Germinal center (tissue), 1 donor: ENCODE measurements at regions not wholly inside any gene's neighbourhood (a gene's known extent, or its start where the extent isn't known, plus 50 kb on each side); places are given as distances from the start of the nearest gene placed in this dataset.

Source experiments
- DNase-seq: peaks from one replicate; pipeline ENCODE4 v3.0.0; 2012; ENCODE audit warnings: mixed read lengths, low spot score

- DNase-seq = no peak
Observed at GRCh38 chr2:59985923-59986322, 567.5 kb downstream of the BCL11A start.

- no peak for DNase-seq
Observed at GRCh38 chr2:59974051-59974766, 579.2 kb downstream of the BCL11A start.

DNA sequence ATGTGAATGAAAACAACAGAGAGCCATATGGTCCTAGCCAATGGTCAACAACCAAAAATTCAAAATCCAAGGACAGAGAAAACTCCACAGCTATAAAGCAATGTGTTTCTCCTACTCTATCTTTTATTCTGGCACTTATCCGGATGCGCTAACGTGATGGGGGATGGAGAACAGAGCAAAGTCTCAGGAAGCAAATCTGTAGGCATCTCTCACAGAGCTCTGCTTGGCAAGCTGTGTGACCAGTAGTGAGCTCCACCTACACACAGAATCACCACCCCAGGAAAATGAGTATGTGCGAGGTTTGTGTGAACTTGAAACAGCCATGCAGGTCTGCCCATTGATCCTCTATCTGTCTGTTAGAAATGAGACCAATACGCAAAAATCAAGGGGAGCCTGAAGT lies 584.3 kb downstream of the BCL11A start:
- DNase-seq = no peak

GRCh38 chr2:59968441-59968840 lies 585.0 kb downstream of the BCL11A start:
- no peak for DNase-seq

DNA sequence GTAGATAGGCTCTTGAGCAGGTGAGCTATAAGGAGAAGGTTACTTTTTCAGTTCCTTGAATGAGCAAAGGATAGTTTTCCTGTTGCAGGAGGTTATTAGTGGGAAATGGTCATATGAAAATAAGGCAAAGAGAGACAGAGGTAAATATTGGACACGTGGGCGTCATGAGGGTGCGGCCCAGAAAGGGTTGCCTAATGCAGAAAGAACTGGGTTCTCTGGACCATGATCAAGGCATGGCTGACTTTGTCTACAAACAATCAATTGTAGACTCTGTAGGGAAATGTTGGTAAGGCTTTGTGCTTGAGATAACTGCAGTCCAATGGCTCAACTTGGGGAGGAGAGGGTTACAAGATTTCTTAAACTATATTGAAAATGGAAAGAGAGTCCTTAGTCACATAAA lies 585.8 kb downstream of the BCL11A start:
- no peak for DNase-seq

DNA sequence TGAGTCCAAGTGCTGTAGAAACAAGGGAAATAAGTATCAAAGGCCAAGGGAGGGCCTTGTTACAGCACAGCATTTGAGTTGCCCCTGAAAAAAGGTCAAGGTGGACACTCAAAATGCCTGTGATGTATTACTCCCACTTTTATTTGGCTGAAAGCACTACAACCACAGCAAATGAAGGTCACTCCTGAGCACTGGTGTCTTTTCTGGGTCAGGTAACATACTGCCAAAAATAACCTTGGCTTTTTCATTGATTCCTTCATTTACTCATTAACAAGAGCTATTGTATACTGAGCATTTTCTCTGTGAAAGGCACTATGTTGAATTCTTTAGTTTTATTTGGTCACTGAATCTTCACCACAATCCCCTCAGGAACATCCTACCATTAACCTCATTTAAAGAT lies 590.3 kb downstream of the BCL11A start:
- no peak for DNase-seq

- DNase-seq = no peak
Observed at GRCh38 chr2:59961746-59962145, 591.7 kb downstream of the BCL11A start.

GRCh38 chr2:59959944-59960343 lies 593.5 kb downstream of the BCL11A start:
- DNase-seq = no peak

- DNase-seq = no peak
Observed at GRCh38 chr2:59957504-59957903, 596.0 kb downstream of the BCL11A start.

GRCh38 chr2:59956981-59957380 lies 596.5 kb downstream of the BCL11A start:
- DNase-seq = no peak

DNA sequence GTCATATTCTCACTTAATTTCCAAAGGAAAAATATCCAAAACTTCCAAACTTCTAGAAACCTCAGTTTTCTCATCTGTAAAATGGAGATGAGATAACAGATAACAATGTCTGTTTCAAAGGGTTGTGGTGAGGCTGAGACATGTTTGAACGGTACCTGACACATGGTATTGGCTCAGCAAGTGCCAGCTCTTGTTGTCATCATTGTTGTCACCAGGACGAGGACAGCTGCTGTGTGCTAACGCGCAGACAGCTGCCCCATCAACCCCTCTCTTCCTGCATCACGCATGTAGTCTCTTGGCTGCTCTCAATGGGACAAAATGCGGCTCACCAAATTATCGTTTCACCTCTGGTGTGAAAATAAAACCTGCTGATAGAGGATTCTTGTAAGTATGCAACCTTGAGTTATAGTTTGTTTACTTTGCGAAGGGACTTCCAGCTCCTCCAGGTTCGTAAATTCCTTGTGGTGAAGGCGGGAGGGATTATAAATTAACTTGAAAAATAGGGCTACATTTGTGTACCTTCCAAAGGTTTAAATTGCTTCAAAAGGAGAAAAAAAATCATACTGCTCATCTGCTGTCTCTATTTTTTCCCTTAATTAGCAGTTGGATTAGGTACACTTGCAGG lies 605.4 kb downstream of the BCL11A start:
- no peak for DNase-seq

- DNase-seq = no peak
Observed at GRCh38 chr2:59947209-59947608, 606.2 kb downstream of the BCL11A start.

GRCh38 chr2:59939236-59939635 lies 614.2 kb downstream of the BCL11A start:
- no peak for DNase-seq

DNA sequence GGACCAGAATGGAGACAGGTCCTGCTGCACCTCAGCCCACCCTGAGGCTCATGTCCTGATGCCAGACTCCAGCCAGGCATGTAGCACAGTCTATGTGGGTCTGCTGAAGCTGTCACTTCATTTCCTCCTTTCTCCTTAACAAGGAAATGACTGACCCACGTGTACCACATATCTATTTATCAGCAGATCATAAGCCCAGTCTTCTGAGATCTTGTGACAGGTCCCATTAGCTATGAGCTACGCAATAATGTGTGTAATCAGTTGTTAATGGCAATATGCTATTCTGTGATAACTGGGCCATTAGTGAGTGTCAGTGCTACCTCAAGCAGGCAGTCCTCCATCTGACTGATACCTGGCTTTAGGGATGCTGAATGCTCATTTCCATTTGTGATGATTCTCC lies 615.3 kb downstream of the BCL11A start:
- DNase-seq = no peak

- no peak for DNase-seq
Observed at GRCh38 chr2:59936048-59936447, 617.4 kb downstream of the BCL11A start.

GRCh38 chr2:59935005-59935404 lies 618.4 kb downstream of the BCL11A start:
- DNase-seq = no peak

- no peak for DNase-seq
Observed at GRCh38 chr2:59933948-59934347, 619.5 kb downstream of the BCL11A start.

GRCh38 chr2:59932341-59932740 lies 621.1 kb downstream of the BCL11A start:
- DNase-seq = no peak

GRCh38 chr2:59930430-59930829 lies 623.0 kb downstream of the BCL11A start:
- no peak for DNase-seq

- no peak for DNase-seq
Observed at GRCh38 chr2:59926731-59927130, 626.7 kb downstream of the BCL11A start.

DNA sequence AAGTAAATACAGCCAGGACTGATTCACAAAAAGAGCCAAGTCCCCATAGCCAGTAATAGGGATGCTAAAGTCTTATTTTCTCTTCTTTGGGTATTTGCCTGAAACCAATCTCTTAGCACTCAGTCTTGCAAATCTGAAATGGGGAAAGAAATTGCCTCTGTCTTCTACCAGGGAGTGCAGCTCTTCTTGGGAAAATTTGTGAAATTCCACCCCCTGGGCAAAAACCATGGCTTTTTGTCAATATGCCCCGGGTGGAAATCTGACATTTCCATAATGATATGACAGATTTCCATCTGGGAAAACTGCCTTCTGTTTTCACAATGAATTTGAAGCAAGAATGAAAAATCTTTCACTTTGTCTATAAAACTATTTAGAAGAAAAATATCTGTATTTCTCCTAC lies 628.1 kb downstream of the BCL11A start:
- no peak for DNase-seq

- no peak for DNase-seq
Observed at GRCh38 chr2:59924346-59924745, 629.1 kb downstream of the BCL11A start.

- no peak for DNase-seq
Observed at GRCh38 chr2:59922450-59922849, 631.0 kb downstream of the BCL11A start.

DNA sequence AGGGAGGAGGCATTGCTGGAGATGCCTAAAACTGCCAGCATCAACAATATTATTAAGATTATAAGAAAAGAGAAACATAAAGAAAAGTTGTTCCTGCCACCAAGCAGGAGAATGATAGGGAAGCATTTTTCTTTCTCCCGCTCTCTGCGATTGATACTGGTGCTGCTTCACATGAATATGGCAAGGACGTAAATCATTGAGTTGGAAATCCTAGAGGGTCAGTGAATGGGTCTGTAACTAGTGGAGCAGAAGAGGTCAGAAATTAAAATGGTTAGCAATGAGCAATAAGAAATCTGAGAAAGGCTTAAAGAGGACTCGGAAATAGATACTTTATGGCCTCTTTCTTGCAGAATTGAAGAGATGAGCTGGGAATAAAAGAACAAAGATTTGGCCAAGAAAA lies 631.7 kb downstream of the BCL11A start:
- no peak for DNase-seq
